Caco-2 (cell line): ENCODE measurements at regions not wholly inside any gene's neighbourhood (a gene's known extent, or its start where the extent isn't known, plus 50 kb on each side); places are given as distances from the start of the nearest gene placed in this dataset.

ENCODE experiments used
- BruUV-seq: library from RNA; stranded (reverse); fragments of 400-500 nt; replicated peaks from 2 replicates; lab custom pipeline; 2021; lab: Mats Ljungman, UMichigan
- CTCF ChIA-PET: fragments of 300-600 bp; sonication (Branson Sonifier 250); formaldehyde crosslinking; loops from one replicate; lab custom pipeline; 2022; ENCODE audit warnings: antibody characterized with exemption; lab: Charles Lee
- POLR2A ChIA-PET: fragments of 300-600 bp; sonication (Branson Sonifier 250); formaldehyde crosslinking; loops from one replicate; lab custom pipeline; 2022; ENCODE audit warnings: antibody characterized with exemption; lab: Charles Lee
- DNase-seq, 2 experiments: peaks; one replicate each; pipeline versions ENCODE4 v3.0.0 to v3.0.0-alpha.2; 2020 to 2022
- H3K27me3 ChIP-seq: replicated peaks from 2 replicates; pipeline ENCODE4 v1.6.0; 2011; ENCODE audit warnings: low read length; ENCODE audit not compliant: control insufficient read depth, insufficient read depth
- H3K36me3 ChIP-seq: 2 replicates; pipeline ENCODE4 v1.5.1; 2011; ENCODE audit warnings: low read length; ENCODE audit not compliant: control insufficient read depth, insufficient read depth
- H3K4me1 ChIP-seq: fragments of 250-450 bp; sonication (Bioruptor Pico); 2 replicates; pipeline ENCODE4 v1.5.1; 2020; ENCODE audit warnings: mild to moderate bottlenecking
- H3K4me3 ChIP-seq: 2 replicates; pipeline ENCODE4 v1.5.1; 2011; ENCODE audit warnings: low read depth, mild to moderate bottlenecking, control low read depth, low read length
- H3K9me3 ChIP-seq: fragments of 250-450 bp; sonication (Bioruptor Pico); 2 replicates; pipeline ENCODE4 v1.5.1; 2020; ENCODE audit warnings: mild to moderate bottlenecking, moderate library complexity
- H3K27ac Mint-ChIP-seq: one replicate; pipeline ENCODE4 v1.8.0; 2022; ENCODE audit warnings: mixed read lengths; ENCODE audit not compliant: unreplicated experiment
- H3K27me3 Mint-ChIP-seq: one replicate; pipeline ENCODE4 v1.8.0; 2022; ENCODE audit warnings: mixed read lengths; ENCODE audit not compliant: insufficient read depth, unreplicated experiment
- H3K36me3 Mint-ChIP-seq: one replicate; pipeline ENCODE4 v1.8.0; 2022; ENCODE audit warnings: mild to moderate bottlenecking, mixed read lengths; ENCODE audit not compliant: insufficient read depth, unreplicated experiment
- H3K4me1 Mint-ChIP-seq: one replicate; pipeline ENCODE4 v1.8.0; 2022; ENCODE audit warnings: low read depth, mixed read lengths; ENCODE audit not compliant: unreplicated experiment
- H3K4me3 Mint-ChIP-seq: one replicate; pipeline ENCODE4 v1.8.0; 2022; ENCODE audit warnings: mild to moderate bottlenecking, moderate library complexity, mixed read lengths; ENCODE audit not compliant: unreplicated experiment
- H3K9me3 Mint-ChIP-seq: one replicate; pipeline ENCODE4 v1.8.0; 2022; ENCODE audit warnings: mixed read lengths; ENCODE audit not compliant: unreplicated experiment
- CTCF ChIP-seq, 2 experiments: fragments of 200-600 bp in 1 of 2; IDR thresholded peaks; 1 replicate in 1 of 2; 2 replicates in 1 of 2; pipeline versions ENCODE4 v1.5.1 to v1.8.0; 2011 to 2022; ENCODE audit warnings: antibody characterized with exemption in 1 of 2, control low read depth in 1 of 2, inconsistent platforms in 1 of 2, low read depth in 1 of 2, low read length in 1 of 2, mild to moderate bottlenecking in 1 of 2, moderate library complexity in 1 of 2; ENCODE audit not compliant: insufficient read depth in 1 of 2, severe bottlenecking in 1 of 2, unreplicated experiment in 1 of 2
- intact Hi-C: fragments of 100-400 bp; cut with micrococcal nuclease; formaldehyde crosslinking; loops from one replicate; pipeline ENCODE4 v1.10.0; 2022; ENCODE audit not compliant: unreplicated experiment

DNA sequence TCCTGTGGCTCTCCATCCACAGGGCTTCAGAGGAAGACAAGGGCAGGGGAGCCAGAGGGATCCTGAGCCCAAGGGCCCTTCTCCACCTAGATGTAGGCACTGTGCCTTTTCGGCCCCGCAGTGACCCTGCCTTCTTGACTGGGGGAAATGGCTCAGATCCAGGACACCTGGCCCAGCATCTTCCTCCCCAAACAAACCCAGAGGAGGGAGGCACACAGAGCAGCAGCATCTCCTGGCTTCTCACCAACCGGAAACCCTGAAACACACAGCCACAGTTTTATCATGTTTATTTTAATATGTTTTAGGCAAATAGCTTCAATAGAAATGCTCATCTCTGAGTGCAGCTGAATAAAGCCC is 84.5 kb upstream of the LRFN2 start:
- Mint-ChIP-seq H3K4me1 (no peaks in the 10 kb centered on the region), H3K4me3 (no peak overlapping the region), H3K27ac (no peak overlapping the region), H3K9me3 (no peaks in the 10 kb centered on the region), H3K36me3 (no peaks in the 10 kb centered on the region), H3K27me3 (peaks cover 10% of the 10 kb centered on the region)
- no peaks in the 10 kb centered on the region for H3K27me3 ChIP-seq
- no peaks in the 10 kb centered on the region for H3K36me3 ChIP-seq
- intact Hi-C loops: no loop called here
- CTCF ChIA-PET: no interaction called here
- no peaks in the 10 kb centered on the region; the same call in 1 of the 2 replicates for H3K4me1 ChIP-seq
- POLR2A ChIA-PET: no interaction called here
- no peak overlapping the region for H3K4me3 ChIP-seq
- no peaks in the 10 kb centered on the region; the same call in 1 of the 2 replicates for H3K9me3 ChIP-seq
- DNase-seq: no peak
- no TSS peak for BruUV-seq
- no peak for TF ChIP-seq CTCF (IDR thresholded peaks at IDR 0.05; ENCODE audit: insufficient read depth in 1 of 2, low read depth in 1 of 2, low read length in 1 of 2, severe bottlenecking in 1 of 2, unreplicated experiment in 1 of 2)

- ChIA-PET CTCF (no interaction called here), POLR2A (no interaction called here)
- DNase-seq: no peak
- Mint-ChIP-seq H3K9me3 (no peaks in the 10 kb centered on the region), H3K36me3 (no peaks in the 10 kb centered on the region), H3K4me3 (no peak overlapping the region), H3K27me3 (peaks cover 5% of the 10 kb centered on the region), H3K27ac (no peak overlapping the region), H3K4me1 (no peaks in the 10 kb centered on the region)
- Histone ChIP-seq H3K9me3 (no peaks in the 10 kb centered on the region; the same call in 1 of the 2 replicates), H3K4me3 (no peak overlapping the region), H3K4me1 (no peaks in the 10 kb centered on the region; the same call in 1 of the 2 replicates), H3K27me3 (no peaks in the 10 kb centered on the region), H3K36me3 (no peaks in the 10 kb centered on the region)
- intact Hi-C loops: no loop called here
- TF ChIP-seq CTCF (IDR thresholded peaks at IDR 0.05; ENCODE audit: insufficient read depth in 1 of 2, low read depth in 1 of 2, low read length in 1 of 2, severe bottlenecking in 1 of 2, unreplicated experiment in 1 of 2): no peak
- BruUV-seq: no TSS peak
These were observed 84.0 kb upstream of the LRFN2 start for GRCh38 chr6:40671001-40671693.

DNA sequence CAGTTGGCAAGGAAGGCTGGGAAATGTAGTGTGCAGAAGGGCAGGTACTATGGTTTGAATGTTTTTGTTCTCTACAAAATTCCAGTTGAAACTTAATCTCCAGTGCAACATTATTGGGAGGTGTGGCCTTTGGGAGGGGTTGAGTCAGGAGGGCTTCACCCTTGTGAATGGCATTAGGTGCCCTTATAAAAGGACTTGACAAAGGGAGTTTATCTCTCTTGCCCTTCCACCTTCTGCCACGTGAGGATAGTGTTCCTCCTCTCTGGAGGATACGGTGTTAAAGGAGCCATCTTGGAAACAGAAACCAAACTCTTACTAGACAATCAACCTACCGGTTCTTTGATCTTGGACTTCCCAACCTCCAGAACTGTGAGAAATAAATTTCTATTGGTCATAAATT is 82.2 kb upstream of the LRFN2 start:
- Mint-ChIP-seq H3K4me1 (no peaks in the 10 kb centered on the region), H3K36me3 (no peaks in the 10 kb centered on the region), H3K9me3 (peaks cover 10% of the 10 kb centered on the region), H3K27me3 (peaks cover 3% of the 10 kb centered on the region), H3K4me3 (no peak overlapping the region), H3K27ac (no peak overlapping the region)
- Histone ChIP-seq H3K36me3 (no peaks in the 10 kb centered on the region), H3K4me3 (no peak overlapping the region), H3K4me1 (no peaks in the 10 kb centered on the region; the same call in 1 of the 2 replicates), H3K27me3 (no peaks in the 10 kb centered on the region), H3K9me3 (no peaks in the 10 kb centered on the region; the same call in 1 of the 2 replicates)
- POLR2A ChIA-PET: no interaction called here
- TF ChIP-seq CTCF (IDR thresholded peaks at IDR 0.05; ENCODE audit: insufficient read depth in 1 of 2, low read depth in 1 of 2, low read length in 1 of 2, severe bottlenecking in 1 of 2, unreplicated experiment in 1 of 2): peak in 1 of 2 experiments; percentile 1
- DNase-seq: no peak
- intact Hi-C loops: no loop called here
- CTCF ChIA-PET: no interaction called here
- no TSS peak for BruUV-seq
